ENCODE measurements at regions not wholly inside any gene's neighbourhood (a gene's known extent, or its start where the extent isn't known, plus 50 kb on each side); places are given as distances from the start of the nearest gene placed in this dataset.
"Not testable (repeated sequence)": the region's sequence is repeated elsewhere in the genome, so short reads cannot be mapped to it uniquely, and the experiment has no call there.

DNA sequence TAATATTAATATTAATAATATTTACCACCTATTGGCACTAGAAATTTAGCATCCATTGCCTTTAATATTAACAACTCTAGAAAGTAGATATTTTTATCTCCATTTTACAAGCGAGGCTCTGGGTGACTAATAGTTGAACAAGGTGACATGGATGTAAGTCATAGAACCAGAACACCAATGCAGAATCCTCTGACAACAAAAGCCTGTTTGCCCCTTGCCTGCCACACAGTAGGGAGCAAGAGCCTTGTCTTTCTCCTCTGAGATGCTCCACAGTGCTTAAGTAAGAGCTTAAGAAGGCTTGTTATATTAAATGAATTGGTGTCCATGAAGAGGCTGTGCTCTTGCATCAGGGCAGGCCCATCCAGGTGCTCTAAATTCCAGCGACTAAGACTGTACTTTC is 51.2 kb upstream of the LBX1 start:
- no peak for DNase-seq

DNA sequence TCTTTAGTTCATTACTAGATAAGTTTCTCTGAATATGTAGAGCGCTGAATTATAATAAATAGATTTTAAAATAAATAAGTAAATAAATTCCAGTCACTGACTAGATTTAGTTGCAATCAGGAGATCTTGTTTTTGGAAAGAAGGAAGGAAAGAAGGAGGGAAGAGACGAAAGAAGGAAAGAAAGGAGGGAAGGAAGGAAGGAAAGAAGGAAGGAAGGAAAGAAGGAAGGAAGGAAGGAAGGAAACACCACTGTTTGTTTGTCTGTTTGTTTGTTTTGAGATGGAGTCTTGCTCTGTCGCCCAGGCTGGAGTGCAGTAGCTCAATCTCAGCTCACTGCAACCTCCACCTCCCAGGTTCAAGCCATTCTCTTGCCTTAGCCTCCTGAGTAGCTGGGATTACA is 51.7 kb upstream of the LBX1 start:
- not testable (repeated sequence) for DNase-seq

DNA sequence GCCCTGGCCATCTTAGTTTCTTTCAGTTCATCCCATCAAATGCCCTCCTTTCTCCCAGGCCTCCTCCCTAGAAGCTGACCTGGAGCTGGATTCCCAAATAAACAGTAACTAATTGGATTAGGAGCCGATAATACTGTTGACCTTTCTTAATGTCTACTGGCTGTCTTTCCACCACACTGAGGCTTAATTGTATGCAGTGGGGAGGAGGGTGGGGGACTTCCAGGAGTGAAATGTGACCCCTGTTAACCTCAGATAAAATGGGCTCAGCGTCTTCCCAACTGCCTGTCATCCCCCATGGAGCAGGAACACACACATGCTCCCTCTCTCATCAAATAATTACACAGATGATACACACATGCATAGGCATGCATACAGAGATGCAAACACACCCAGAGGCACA is 53.7 kb upstream of the LBX1 start:
- no peak for DNase-seq

DNA sequence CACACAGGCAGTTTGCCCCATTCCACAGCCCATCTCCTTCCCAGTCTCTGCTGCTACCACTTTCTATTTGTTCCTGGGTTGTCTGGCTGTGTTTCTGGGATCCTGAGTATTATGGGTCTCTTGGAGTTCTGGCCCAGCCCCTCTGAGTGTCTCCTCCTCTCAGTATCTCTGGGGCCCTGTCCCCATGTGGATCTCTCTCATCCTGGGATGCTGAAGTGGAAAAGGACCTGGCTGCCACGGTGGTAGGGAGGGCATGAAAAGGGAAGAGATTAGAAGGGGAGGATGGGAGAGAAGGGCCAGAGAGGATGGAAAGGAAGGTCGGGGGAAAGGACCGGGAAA is 54.5 kb upstream of the LBX1 start:
- DNase-seq: no peak

DNA sequence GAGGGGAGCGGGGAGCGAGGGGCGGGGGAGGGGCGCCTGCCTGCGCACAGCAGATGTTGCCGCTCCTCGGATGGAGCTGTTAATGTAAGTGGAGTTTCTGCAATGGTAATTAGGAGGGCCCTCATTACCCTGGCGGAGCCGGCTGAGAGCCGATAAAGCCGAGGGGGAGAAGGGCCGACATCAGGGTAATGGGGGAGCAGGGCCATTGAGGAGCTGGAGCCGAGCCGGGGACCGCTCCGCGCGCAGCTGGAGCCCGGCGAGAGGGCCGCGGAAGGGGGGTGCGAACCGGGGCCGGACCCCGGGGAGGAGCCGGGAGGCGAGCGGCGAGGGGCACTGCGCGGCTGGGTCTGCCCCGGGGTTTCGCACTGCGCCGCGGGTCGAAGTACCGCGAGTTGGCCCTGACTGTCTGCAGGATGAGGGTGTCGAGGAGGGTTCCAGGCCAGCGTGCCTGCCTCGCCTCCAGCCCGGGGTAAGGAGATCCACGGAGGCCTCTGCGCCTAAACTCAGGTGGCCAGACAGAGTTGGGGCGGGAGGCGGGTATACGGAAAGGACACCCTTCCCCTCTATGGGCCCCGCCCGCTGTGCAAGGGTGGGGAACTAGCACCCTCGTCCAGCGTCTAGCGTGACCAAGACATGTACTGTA is 55.0 kb upstream of the LBX1 start:
- DNase-seq: no peak

DNA sequence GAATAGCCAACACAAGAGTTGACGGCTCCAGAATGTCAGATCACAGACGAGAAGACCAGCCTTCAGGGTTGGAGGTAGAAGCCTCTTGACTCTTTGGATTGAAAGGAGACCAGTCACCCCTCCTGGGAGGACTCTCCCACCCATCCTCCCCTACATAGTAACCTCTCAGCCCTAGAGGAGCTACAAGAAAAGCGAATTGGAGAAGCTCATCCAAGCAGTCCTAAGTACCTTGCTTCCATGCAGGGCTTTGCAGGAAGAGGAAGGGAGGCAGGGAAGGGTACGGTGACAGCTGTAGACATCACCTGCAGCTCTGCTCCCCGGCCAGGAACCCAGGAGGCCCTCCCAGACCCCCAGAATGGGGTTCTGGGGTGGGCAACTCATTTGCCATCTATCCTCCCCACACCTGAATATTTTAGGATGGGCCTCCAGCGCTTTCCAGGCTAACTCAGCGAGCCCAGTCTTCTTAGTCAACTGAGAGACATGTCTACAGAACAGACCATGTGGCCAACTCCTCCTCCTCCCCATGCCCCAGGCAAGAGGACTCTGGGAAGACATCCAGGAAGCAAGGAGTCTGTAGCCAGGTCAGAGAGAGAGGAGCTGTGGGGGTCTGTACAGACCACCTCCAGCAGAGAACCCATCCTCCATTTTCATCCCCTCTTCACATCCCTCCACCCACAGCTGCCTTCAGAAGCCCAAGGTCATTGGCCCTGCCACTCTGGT is 55.6 kb upstream of the LBX1 start:
- DNase-seq: no peak

DNA sequence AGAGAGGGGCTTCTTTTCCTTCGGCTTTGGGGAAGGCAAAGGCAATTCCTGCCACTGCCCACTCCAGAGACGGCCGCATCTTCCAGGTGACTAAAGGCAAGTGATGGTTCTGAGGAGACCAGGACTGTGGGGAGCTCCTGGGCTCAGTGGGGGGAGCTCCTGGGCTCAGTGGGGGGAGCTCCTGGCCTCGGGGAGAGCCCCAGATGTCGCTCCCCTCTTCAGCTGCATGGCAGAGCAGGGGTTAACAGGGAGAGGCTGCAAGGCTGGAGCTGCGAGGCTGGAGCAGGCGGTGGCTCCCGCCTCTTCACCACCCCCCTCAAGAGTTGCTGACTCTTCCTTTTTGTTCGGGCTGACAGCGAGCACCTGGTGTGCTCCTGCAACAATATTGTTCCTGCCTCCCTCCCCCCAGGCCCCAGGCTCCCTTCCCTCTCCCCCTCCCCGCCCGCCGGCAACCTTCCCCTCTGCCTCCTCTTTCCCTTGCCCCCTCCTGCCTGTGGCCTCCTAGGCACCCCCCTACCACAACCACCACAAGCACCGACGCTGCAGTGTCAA is 56.3 kb upstream of the LBX1 start:
- DNase-seq: no peak

DNA sequence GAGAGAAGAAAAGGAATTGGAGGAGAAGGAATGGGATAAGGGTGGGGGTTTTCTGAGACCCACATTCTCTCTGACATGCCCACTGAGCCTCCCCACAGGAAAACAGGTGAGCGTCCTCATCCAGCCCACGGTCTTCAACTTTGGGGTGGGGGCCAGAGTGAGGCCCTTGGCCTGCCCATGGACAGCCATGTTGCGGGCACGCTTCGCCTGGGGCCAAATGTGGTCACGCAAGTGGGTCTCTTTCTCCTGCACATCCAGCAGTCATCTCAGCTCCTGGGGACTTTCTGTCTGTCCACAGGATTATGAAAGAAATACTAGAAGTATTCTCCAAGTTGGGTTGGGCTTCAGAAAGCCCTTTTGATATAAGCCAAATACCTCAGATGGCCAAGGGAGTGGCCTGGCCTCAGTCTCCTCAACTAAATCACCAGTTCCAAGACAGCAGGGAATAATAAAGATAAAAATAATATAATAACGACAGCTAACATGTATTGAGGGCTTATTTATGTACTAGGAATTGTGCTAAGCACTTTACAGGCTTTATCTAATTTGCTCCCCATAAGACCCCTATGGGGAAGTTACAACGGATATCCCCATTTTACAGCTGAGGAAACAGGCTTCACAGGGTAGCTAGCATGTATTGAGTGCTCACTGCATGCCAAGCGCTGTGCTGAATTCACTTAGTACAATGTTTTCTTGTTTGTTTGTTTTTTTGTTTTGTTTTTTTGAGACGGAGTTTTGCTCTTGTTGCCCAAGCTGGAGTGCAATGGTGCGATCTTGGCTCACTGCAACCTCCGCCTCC is 57.2 kb upstream of the LBX1 start:
- no peak for DNase-seq

DNA sequence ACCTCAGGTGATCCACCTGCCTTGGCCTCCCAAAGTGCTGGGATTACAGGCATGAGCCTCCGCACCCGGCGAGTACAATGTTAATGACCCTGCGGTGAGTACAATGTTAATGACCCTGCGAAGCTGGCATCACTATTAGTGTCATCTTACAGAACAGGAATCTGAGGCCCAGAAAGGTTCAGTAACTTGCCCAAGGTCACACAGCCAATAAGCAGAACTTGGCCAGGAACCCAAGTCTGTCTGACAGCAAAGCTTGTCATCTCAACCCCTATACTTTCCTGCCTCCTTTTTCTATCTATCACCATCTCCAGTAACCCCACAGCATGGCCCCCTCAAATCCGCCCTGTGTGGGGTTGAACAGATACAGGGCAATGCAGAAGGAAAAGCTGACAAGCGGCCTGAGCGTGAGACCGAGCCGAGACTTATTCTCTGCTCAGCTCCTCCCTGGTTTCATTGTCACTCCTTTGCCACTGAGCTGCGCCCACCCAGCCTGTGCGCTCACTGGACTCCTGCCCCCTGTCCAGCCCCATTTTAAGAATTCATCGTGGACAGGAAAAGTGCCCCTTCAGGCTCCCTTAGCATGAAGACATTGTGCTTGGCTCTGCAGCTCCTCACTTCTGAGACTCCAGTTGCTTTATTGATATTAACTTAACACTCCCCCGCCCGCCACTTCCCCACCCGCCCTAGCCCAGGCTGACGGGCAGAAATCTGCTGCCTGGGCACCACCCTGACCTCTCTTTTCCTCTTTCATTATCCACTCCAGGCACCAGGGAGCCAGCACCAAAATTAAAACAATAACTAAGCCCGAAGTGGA is 58.1 kb upstream of the LBX1 start:
- DNase-seq: no peak

DNA sequence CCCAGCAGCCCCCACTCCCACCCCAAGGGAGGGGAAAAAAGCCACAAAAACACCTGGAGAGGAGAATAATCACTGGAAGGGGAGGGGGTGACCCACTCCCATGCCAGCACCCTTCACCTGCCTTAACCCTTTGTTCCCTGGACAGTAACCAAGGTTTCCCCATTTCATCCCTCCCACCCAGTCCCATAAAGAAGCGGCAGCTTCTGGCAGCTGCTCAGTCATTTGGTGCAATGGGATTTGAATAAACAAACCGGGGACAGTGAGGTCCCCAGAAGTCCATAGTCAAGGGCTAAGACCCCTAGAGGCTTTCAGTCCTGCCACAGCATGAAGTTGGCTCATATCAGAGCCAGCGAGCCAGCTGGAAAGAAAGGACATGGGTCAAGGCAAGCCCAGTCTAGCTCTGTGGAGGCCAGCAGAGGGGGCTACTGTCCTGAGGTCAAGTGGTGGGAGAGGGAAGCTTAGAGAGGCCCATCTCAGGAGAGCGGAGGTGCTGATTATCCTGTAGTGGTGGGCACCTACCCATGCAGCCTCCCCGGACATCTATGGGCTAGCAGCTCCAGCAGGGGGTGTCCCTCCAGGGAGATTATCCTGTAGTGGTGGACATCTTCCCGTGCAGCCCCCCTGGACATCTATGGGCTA is 58.9 kb upstream of the LBX1 start:
- DNase-seq: no peak

DNA sequence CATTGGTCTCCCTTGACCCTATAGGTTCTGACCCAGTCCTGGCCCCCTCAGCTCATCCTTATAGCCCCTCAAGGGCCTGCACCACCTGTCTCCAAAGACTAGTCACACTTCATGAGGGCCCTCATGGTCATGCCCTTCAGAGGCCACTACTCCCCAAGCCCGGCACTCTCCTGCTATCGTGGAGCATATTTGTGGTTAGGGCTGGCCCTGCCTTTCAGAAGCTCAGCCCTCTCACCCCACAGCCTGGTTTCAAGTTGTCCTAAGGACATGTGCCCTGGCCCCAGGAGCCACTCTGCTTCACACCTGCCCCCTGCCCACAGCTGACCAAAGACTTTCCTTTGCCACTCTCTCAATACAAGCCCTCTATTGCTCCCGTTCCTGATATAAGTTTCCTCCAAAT is 60.3 kb upstream of the LBX1 start:
- no peak for DNase-seq

DNA sequence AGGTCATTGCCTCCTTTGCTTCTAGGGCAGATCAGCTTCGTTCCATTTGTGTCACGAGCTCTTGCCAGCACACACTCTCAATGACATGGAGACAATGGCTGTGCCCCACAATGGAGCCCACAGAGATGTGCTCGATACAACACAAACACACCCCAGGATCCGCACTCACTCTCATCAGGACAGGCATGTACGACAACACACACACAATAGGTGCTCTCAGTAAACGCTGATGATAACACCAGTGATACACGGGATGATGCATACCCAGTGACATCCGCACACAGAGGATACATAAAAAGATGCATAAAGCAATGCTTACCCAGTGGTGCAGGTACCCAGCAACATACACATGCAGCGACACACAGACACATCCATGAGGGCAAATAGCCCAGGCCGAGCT is 61.2 kb upstream of the LBX1 start:
- DNase-seq: no peak

DNA sequence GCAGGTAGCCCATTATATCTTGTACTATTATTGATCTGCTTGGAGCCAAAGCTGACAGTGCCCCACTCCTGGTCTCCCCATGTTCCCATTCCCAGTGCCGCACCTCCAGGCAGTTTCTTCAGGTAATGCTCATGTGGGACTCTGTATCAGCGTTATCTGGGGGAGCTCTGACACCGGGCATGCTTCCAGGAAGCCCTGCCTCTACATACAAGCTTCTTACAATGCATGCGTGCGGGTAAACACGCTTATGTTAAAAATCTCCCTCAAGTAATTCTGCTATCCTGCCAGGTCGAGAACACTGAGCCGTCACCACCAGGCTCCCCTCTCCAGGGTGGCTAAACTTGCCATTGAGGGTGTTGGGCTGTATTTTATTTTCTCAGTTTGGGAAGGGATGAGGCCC is 61.6 kb upstream of the LBX1 start:
- DNase-seq: no peak

DNA sequence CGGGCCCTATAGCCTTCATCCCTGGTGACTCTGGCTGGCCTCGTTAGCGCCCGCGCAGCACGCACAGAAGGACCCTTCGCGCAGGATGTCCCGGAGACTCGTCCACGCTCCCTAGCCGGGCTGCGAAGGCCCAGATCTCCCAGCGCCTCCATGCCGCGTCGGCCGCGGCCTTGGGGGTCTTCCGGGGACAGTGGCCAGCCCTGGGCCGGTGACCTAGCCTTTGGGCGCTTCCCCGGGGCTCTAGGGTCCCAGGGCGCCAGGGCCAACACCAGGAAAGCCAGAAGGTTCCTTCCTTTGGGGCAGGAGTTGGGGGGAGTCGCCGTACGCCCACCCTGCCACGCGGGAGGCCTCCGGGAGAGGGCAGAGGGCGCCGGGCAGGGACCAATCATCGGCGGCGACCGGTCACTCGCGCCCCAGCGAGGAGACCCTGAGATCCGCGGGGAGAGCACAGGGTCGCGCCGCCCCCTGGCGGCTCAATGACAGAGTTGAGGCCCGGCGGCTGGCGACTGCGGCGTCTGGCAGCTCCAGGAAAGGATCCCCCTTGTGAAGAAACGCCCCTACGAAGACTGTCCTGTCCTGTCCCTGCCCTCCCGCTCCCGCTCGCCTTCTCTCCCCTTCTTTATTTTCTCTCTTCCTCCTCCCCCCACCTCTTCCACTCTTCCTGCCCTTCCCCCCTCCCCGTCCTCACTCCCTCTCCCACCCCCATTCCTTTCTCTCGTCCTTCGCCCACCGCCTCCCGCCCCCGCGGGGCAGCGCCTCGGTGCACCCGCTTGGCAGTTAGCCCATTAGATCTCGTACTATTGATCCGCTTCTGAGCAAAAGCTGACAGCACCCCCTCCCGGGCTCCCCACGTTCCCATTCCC is 62.3 kb upstream of the LBX1 start:
- peak; percentile 43 for DNase-seq

DNA sequence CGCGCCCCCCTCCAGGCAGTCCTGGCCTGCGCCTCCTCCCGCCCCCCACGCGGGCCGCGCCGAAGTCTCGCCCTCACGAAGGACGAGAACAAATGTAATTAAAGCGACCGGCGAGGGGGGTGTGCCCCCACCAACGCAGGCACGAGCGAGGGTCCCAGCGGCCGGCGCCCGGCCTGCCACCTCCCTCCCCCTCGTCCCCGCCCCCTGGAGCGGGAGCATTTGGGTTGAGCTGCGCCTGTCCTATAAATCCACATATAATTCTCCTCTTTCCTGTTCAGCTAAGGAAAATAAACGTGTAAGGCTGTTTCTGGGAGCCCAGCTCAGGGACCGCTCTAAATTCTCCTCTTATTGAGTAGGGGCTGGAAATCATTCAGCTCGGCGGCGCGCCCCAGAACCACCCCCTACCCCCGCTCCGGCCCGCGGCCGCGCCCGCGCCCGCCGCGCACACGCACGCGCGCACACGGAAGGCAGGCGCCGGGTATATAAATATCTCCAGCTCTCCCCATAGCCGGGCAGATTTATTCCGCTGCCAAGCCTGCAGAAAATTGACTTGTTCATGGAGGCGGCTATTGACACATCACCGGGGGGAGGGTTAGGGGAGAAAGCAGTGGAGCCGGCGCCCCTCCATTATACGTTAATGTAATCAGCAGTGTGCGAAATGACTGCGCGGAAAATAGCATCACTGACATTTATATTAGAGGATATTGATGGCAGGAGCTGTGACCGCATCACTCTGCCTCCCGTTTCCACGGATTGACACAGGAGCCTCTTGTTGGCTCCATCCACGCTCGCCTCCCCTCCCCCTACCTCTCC is 61.6 kb upstream of the BTRC start:
- no peak for DNase-seq

DNA sequence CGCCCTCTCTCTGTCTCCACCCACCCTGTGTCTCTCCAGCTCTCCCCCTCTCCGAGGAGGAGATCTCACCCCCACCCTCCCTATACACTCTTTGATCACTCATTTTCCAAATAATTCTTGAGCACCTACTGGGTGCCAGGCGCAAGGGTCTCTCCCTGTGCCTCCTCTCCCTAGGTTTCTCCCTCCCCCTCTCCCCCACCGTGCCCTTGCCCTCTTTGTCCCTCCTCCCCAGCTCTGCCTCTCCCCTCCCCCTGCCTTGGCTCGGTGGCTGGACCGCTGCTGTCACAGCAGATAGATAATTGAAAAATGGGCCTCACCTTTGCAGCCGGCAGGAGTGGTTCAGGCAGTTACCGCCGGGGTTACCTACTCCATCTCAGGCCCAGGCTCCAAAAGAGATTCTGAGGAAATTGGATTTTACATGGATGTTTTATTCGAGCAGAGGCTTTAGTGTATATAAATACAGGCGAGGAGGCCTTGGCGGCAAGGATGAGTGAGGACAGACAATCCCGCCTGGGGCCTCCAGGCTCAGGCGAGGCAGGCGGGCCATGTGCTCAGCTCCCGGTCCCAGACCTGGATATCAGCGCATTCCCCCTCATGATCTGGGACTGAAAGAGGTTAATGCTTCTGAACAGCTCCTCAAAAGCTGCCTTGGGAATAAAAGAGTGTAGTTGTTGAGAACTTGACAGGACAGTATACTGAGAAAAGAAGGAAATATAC is 60.8 kb upstream of the BTRC start:
- no peak for DNase-seq

DNA sequence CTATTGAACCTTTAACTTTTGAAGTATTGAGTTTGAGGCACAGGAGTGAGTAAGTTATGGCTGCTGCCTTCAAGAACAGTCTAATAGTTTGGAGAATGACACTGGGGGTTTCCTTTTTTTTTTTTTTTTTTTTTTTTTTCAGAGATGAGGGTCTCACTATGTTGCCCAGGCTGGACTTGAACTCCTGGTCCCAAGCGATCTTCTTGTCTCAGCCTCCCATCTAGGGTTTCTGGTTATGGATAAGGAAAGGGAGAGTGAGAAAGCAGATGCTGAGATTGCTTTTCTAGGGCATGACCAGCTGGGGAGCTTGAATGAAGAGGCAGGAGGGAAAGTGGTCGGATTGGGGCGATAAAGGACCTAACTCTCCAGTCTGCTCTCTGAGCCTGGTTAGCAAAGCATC is 59.9 kb upstream of the BTRC start:
- DNase-seq: no peak

DNA sequence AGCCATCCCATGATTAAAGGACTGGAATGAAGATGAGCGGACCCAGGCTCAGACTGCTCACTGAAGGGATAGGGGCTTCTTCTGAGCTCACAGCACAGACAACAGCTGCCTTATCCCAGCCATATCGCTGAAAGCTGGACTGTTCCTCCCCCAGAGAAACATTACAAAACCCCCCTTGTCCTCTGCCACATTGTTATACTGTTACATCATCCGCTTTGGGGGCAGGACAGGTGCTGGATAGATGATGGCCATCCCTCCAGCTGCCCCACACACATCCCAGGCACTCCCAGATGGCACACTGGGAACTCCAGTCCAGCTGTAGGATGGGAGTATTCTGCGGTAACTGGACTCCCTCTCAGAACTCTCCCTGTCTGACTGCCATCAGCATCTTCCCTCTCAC is 58.7 kb upstream of the BTRC start:
- DNase-seq: no peak

DNA sequence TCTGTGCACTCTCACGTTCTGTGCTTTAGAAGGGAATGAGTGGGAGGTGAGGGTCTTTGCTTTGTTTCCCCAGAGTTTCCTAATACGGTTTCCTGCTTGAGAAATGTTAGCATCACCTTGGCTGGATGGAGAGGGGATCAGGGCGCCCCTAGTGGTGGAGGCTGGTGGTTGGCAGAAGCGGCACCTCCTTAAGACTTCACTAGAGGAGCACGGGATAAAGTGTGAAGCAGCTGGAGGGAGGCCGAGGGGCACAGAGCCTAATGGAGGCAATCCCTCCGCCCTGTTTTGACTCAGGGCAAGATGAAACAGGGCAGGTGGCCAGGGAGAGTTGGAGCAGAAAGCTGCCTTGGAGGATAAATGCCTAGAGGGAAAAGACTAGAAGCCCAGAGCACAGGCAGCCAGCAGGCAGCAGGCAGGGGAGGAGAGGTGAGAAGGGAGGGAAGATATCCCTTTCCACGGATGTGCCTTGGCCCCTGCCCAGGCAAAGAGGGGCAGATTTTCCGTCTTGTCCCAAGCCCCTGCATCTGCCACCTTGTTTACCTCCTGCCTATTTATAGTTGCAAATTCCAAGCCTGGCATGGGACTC is 56.0 kb upstream of the BTRC start:
- peak; percentile 62 for DNase-seq

DNA sequence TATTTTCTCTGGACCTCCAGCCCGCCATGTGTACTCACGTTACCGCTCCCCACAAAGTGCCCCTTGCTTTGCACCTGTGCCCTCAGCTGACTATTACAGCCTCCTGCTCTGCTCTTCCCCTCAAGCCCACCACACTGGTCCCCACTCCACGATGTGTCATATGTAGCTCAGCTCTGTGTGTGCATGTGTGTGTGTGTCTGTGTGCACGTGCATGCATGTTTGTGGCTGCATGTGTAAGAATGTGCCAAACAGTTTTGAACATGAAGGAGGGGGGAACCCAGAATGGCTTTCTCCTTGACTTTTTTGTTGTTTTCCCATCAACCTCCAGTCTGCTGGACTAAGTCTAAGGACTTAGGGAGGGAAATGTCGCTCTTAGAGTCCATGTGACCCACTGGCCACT is 54.8 kb upstream of the BTRC start:
- DNase-seq: no peak

Measured in CD4-positive, alpha-beta T cell treated with Interleukin-21 for 1 hour (primary cell).